ENCODE measurements at regions not wholly inside any gene's neighbourhood (a gene's known extent, or its start where the extent isn't known, plus 50 kb on each side); places are given as distances from the start of the nearest gene placed in this dataset.
A peak's percentile ranks its signal among the peaks of the same experiment; 100 is the strongest.

DNA sequence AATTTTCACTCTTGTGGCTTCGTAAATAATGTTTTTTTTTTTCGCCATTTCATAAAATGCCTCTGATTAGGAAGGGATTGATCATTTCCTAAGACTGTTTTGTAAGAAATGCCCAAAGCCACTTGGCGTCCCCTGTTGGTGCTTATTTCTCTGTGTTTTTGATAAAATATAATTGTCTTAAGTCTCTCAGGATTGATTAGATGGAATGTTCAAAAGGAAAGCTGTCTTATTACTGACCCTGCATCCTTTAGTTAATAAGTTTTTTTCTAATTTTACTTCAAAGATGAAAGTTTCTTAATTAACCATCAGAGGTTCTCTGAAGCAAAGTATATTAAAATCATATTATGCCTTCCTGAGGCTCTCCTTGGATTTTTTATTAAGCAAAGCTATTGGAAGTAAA is 624.3 kb upstream of the TENM4 start:
- no peak for DNase-seq (ENCODE audit: low spot score)

GRCh38 chr11:80061056-80061455 is 620.2 kb upstream of the TENM4 start:
- no peak for DNase-seq (ENCODE audit: low spot score)

GRCh38 chr11:80054582-80055165 is 613.8 kb upstream of the TENM4 start:
- DNase-seq (ENCODE audit: low spot score), result no peak

DNA sequence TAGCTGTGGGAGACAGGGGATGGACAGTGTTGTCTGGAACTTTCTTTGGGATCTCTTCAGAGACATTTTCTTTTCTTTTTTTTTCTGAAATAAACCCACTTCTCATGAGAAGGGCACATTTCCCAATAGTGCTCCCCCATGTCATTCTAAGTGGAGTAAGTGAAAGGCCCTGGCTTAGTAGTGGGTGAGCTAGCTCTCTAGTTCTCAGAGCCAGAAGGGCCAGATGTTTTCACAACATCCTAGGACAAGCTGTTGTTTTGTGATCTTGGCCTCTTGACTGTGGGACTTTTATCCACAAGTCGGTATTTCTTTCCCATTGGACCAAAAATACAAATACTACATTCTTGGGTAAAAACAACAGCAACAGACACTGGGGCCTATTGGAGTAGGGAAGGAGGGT is 607.7 kb upstream of the TENM4 start:
- DNase-seq (ENCODE audit: low spot score), result no peak

DNA sequence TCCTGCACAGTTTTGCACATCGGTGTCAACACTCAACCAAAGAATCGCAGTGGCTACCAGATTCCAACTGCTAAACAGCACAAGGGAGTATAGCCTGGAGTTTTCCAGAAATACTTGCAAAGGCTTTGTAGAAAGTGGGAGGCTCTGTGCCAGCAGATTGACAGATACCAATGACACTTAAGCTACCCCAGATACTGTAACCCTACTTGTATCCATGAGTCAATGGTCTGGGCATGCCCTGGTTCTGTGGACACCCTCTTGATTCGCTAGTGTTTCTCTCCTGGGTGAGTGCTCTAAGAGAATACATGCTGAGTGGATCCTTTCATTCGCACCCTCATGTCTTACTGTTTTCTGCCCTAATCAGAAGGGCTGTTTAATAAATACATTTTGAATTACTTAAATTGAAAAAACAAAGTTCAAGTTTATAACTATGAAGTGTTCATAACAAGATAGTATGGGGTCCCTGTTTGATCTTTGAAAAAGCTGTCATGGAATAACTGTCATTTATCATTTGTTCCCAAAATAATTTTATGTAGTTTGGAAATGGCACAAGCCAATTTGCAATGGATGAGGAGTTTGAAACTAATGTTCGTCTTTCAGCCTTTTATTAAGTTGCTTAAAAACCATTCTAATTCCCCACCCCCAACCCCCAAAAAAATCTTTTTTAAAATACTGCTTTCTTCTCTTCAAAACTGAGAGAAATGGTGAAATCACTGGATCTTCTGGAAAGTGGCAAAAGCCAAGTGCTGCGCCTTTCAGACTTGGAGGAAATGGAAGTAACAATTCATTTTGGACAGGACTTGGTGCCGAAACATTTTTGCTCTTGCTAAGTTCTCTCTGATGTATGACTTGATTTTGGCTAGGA is 600.5 kb upstream of the TENM4 start:
- DNase-seq (ENCODE audit: low spot score), result no peak

- DNase-seq (ENCODE audit: low spot score), result no peak
These were observed 594.0 kb upstream of the TENM4 start for GRCh38 chr11:80034801-80035200.

DNA sequence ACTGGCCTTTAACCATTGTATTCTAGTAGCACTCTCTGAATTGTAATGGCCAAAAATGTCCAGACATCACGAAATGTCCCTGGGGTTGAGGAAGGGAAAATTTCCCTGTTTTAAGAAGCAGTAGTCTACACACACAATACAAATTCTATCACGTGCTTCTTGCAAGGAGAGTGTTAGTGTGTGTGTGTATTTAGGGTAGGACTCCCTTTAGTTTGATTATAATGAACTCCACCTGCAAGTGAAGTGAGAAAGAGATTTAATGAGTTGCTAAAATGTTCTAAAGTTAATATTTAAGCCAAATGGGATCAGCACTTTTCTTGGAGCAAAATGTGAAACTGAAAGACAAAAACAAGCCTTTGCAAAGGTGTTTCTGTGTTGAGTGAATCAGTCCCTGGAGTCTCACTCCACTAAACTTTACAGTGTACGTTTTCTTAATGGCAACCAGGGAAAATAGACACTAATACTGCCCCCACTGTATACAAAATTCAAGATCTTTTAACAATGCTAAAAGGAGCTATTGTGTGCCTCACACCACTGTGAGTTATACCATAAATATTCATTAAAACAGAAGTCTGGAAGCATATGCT is 590.3 kb upstream of the TENM4 start:
- no peak for DNase-seq (ENCODE audit: low spot score)

- DNase-seq (ENCODE audit: low spot score), result no peak
These were observed 588.2 kb upstream of the TENM4 start for GRCh38 chr11:80028998-80029397.

DNA sequence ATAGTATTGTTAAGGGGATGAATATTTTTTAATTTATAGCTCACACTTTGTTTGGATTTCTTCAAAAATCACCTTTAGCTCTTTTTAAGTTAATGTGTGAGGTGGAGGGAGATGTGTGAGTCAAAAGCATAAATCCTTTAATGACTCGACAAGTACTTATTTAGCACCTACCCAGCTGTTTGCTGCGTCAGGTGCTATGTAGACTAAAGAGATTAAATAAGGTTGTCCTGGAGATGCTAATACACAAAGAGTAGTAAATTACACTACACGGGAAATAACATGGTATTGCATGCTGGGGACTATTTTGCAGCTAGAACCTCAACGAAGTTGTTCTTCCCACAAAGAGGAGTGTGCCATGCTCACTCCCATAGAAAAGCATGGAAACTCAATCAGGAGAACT is 583.3 kb upstream of the TENM4 start:
- DNase-seq (ENCODE audit: low spot score), result no peak

GRCh38 chr11:80023386-80023785 is 582.6 kb upstream of the TENM4 start:
- DNase-seq (ENCODE audit: low spot score), result no peak

GRCh38 chr11:80010536-80010935 is 569.7 kb upstream of the TENM4 start:
- no peak for DNase-seq (ENCODE audit: low spot score)

GRCh38 chr11:80009081-80009480 is 568.3 kb upstream of the TENM4 start:
- DNase-seq (ENCODE audit: low spot score), result no peak

- DNase-seq (ENCODE audit: low spot score), result no peak
These were observed 566.8 kb upstream of the TENM4 start for GRCh38 chr11:80007616-80008015.

DNA sequence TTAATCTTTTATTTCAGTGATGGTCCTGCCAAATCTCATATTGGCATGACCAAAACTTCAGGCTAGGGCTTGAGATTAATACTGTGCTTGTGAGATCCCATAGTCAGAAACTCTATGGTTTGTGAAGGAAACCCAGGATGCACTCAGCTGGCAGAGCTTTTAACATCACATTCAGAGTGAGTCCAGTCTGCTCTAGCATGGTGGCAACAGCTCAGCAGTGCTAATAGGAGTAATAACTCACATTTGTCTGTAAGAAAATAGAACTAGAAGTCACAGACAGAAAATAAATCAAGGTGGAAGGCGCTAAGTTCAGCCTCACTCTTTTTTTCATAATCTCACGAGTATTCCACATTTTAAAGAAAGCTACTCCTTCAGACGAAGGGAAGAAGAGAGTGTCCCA is 549.3 kb upstream of the TENM4 start:
- DNase-seq (ENCODE audit: low spot score), result no peak

- no peak for DNase-seq (ENCODE audit: low spot score)
These were observed 541.4 kb upstream of the TENM4 start for GRCh38 chr11:79982185-79982584.

GRCh38 chr11:79980916-79981315 is 540.1 kb upstream of the TENM4 start:
- DNase-seq (ENCODE audit: low spot score), result no peak

GRCh38 chr11:79973721-79974617 is 533.1 kb upstream of the TENM4 start:
- DNase-seq (ENCODE audit: low spot score), result peak; percentile 25

DNA sequence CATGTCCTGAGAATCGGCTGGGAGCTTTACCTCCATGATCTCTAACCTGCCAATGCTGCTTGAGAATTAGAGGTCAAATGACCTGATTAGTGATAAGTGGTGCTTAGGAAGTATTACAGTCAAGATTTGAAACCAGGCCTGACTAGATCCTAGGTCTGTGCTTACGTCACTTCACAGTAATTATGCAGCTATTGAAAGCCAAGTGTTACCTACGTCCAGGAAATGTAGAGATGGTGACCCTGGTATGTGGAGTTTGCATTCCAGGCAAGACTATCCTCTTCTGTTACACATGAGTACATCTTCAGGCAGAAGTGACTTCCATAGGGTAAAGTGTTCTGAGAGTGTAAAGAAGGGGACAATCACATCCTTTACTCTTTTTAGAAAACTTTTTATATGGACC is 530.4 kb upstream of the TENM4 start:
- no peak for DNase-seq (ENCODE audit: low spot score)

- DNase-seq (ENCODE audit: low spot score), result no peak
These were observed 525.8 kb upstream of the TENM4 start for GRCh38 chr11:79966592-79966991.

GRCh38 chr11:79963856-79964645 is 523.2 kb upstream of the TENM4 start:
- no peak for DNase-seq (ENCODE audit: low spot score)

- DNase-seq (ENCODE audit: low spot score), result no peak
These were observed 519.6 kb upstream of the TENM4 start for GRCh38 chr11:79960461-79960860.

DNA sequence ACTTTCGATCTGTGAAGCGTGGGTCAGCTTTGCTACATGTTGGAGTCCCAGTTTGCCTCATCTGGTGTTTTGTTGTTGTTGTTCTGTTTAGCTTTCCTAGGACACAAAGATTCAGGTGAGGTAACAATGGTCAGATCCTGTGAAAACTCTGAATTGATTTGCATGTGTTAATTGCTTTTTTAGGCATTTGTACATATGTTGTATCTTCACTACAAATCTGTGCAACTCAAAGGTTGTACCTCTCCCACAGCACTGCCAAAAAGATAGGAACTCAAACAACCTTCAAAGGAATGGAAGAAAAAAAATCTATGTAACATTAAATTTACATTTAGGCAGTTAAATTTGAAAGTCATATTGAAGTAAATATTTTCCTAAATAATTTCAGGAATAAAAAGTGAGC is 518.5 kb upstream of the TENM4 start:
- no peak for DNase-seq (ENCODE audit: low spot score)
